K562 (cell line): ENCODE measurements at regions not wholly inside any gene's neighbourhood (a gene's known extent, or its start where the extent isn't known, plus 50 kb on each side); places are given as distances from the start of the nearest gene placed in this dataset.

Experiments used
- ATAC-seq: fragments of 200-7000 bp; cut with Tn5 transposase; 3 replicates; pipeline ENCODE4 v1.9.1; 2020; ENCODE audit warnings: moderate library complexity
- BruUV-seq: library from RNA; stranded (reverse); fragments of 400-500 nt; replicated peaks from 2 replicates; lab custom pipeline; 2021; lab: Mats Ljungman, UMichigan
- CTCF ChIA-PET: fragments of 300-600 bp; formaldehyde crosslinking; extraction: SDS; loops from one replicate; lab custom pipeline; 2021; ENCODE audit warnings: low intra/inter-chr PET ratio; lab: Yijun Ruan, JAX
- POLR2A ChIA-PET: fragments of 300-600, 350-650 bp; sonication (Branson Sonifier 250); formaldehyde crosslinking; extraction: SDS; loops from one replicate; lab custom pipeline; 2021; ENCODE audit warnings: antibody characterized with exemption, inconsistent platforms; lab: Yijun Ruan, JAX
- DNase-seq, 4 experiments: peaks; one replicate each; pipeline versions ENCODE4 v3.0.0 to v3.0.0-alpha.2; 2011 to 2018; ENCODE audit warnings: low spot score in 3 of 4, mixed read lengths in 3 of 4; ENCODE audit errors: extremely low read depth in 1 of 4
- FAIRE-seq: peaks from 2 replicates; lab custom pipeline; 2011; peaks lifted over from hg19 to GRCh38; lab: Jason Lieb, UNC
- H2AFZ ChIP-seq: 2 replicates; pipeline ENCODE4 v1.6.0; 2011; ENCODE audit warnings: low read depth, low read length, control low read depth, inconsistent platforms
- H3K27ac ChIP-seq: fragments of 200-600 bp; 3 replicates; pipeline ENCODE4 v1.8.0; 2011; ENCODE audit warnings: low read depth, mild to moderate bottlenecking, control low read depth, inconsistent platforms, low read length, moderate library complexity, mixed read lengths; ENCODE audit errors: extremely low read depth
- H3K27me3 ChIP-seq, 2 experiments: fragments of 300-600 bp in 1 of 2; 2 replicates in 1 of 2; 3 replicates in 1 of 2; pipeline versions ENCODE4 v1.6.0 to v1.8.0; 2011; ENCODE audit warnings: inconsistent platforms in 2 of 2, low read length in 2 of 2, mild to moderate bottlenecking in 1 of 2, mixed read lengths in 1 of 2, moderate library complexity in 1 of 2; ENCODE audit not compliant: control insufficient read depth in 2 of 2, insufficient read depth in 2 of 2
- H3K36me3 ChIP-seq: fragments of 300-600 bp; 3 replicates; pipeline ENCODE4 v1.8.0; 2011; ENCODE audit warnings: mild to moderate bottlenecking, low read length, inconsistent platforms; ENCODE audit not compliant: control insufficient read depth, insufficient read depth
- H3K4me1 ChIP-seq, 2 experiments: fragments of 200-600 bp in 1 of 2; replicated peaks in 1 of 2; 2 replicates in 1 of 2; 3 replicates in 1 of 2; pipeline versions ENCODE4 v1.5.1 to v1.8.0; 2011; ENCODE audit warnings: inconsistent platforms in 2 of 2, low read length in 2 of 2, mild to moderate bottlenecking in 1 of 2, mixed read lengths in 1 of 2, moderate library complexity in 1 of 2; ENCODE audit not compliant: control insufficient read depth in 2 of 2, insufficient read depth in 2 of 2
- H3K4me2 ChIP-seq: 2 replicates; pipeline ENCODE4 v1.6.1; 2011; ENCODE audit warnings: low read length, control low read depth, inconsistent platforms, mixed read lengths; ENCODE audit not compliant: insufficient read depth
- H3K4me3 ChIP-seq: fragments of 200-600 bp; sonication (generic), shearing (Covaris generic); 2 replicates; pipeline ENCODE4 v1.5.1; 2016; ENCODE audit warnings: control low read depth, inconsistent platforms
- H3K79me2 ChIP-seq: fragments of 200-600 bp; 3 replicates; pipeline ENCODE4 v1.8.0; 2011; ENCODE audit warnings: low read length, inconsistent platforms; ENCODE audit not compliant: control insufficient read depth, insufficient read depth
- H3K9ac ChIP-seq, 2 experiments: 2 replicates each; pipeline versions ENCODE4 v1.6.0 to v1.6.1; 2011; ENCODE audit warnings: low read depth in 2 of 2, low read length in 2 of 2, control low read depth in 1 of 2, inconsistent platforms in 1 of 2, mild to moderate bottlenecking in 1 of 2, mixed read lengths in 1 of 2; ENCODE audit not compliant: insufficient read depth in 1 of 2
- H3K9me1 ChIP-seq: one replicate; pipeline ENCODE4 v1.6.0; 2011; ENCODE audit warnings: inconsistent platforms, mild to moderate bottlenecking, low read length, moderate library complexity; ENCODE audit not compliant: control insufficient read depth, insufficient read depth
- H3K9me3 ChIP-seq: replicated peaks from 2 replicates; pipeline ENCODE4 v1.5.1; 2011; ENCODE audit warnings: low read depth, low read length, inconsistent platforms; ENCODE audit not compliant: control insufficient read depth, insufficient read depth
- H4K20me1 ChIP-seq: replicated peaks from 2 replicates; pipeline ENCODE4 v1.6.1; 2011; ENCODE audit warnings: low read length, inconsistent platforms, mixed read lengths; ENCODE audit not compliant: control insufficient read depth, insufficient read depth
- CEBPZ ChIP-seq: fragments of 150-350 bp; IDR thresholded peaks from 2 replicates; pipeline ENCODE4 v1.6.1; 2014; ENCODE audit warnings: low read depth, mild to moderate bottlenecking, low read length, borderline replicate concordance
- CREBBP ChIP-seq: IDR thresholded peaks from one replicate; pipeline ENCODE4 v1.6.1; 2012; ENCODE audit warnings: low read depth, mild to moderate bottlenecking, control low read depth, inconsistent platforms, low read length
- CREM ChIP-seq: IDR thresholded peaks from 2 replicates; pipeline ENCODE4 v1.6.1; 2014; ENCODE audit warnings: antibody characterized with exemption, low read depth
- FOXO4 ChIP-seq: fragments of 450-650 bp; formaldehyde crosslinking; IDR thresholded peaks from 2 replicates; pipeline ENCODE4 v1.4.0; 2020; ENCODE audit warnings: mild to moderate bottlenecking, moderate library complexity
- HINFP ChIP-seq: fragments of 450-650 bp; conservative IDR thresholded peaks from 2 replicates; pipeline ENCODE4 v1.6.1; 2016; ENCODE audit warnings: missing genetic modification characterization, low read depth, mild to moderate bottlenecking, control low read depth, missing compliant biosample characterization
- KAT8 ChIP-seq: fragments of 450-650 bp; IDR thresholded peaks from 2 replicates; pipeline ENCODE4 v1.6.1; 2016; ENCODE audit warnings: low read depth, mild to moderate bottlenecking
- RBM15 ChIP-seq: fragments of 200-400 bp; formaldehyde crosslinking; IDR thresholded peaks from 2 replicates; pipeline ENCODE4 v1.6.1; 2018; ENCODE audit warnings: mild to moderate bottlenecking, low read length, moderate library complexity; ENCODE audit not compliant: insufficient read depth
- RBM34 ChIP-seq: fragments of 200-400 bp; formaldehyde crosslinking; IDR thresholded peaks from 2 replicates; pipeline ENCODE4 v1.6.1; 2018; ENCODE audit warnings: low read length, borderline replicate concordance; ENCODE audit not compliant: insufficient read depth
- SIX5 ChIP-seq, 2 experiments: IDR thresholded peaks; 2 replicates each; pipeline ENCODE4 v1.6.1; 2011; ENCODE audit warnings: low read length in 2 of 2, borderline replicate concordance in 1 of 2, low read depth in 1 of 2, mild to moderate bottlenecking in 1 of 2, moderate library complexity in 1 of 2; ENCODE audit not compliant: insufficient read depth in 1 of 2
- TRIM28 ChIP-seq: fragments of 450-650 bp; IDR thresholded peaks from 2 replicates; pipeline ENCODE4 v1.6.1; 2017
- ZNF212 ChIP-seq: fragments of 450-650 bp; formaldehyde crosslinking; IDR thresholded peaks from 2 replicates; pipeline ENCODE4 v1.4.0; 2020; ENCODE audit warnings: mild to moderate bottlenecking
- ZNF518B ChIP-seq: fragments of 250-450 bp; sonication (Bioruptor Pico); IDR thresholded peaks from 2 replicates; pipeline ENCODE4 v1.5.0; 2021; ENCODE audit warnings: mild to moderate bottlenecking, moderate library complexity
- ZNF780A ChIP-seq: fragments of 250-450 bp; sonication (Bioruptor Pico); IDR thresholded peaks from 2 replicates; pipeline ENCODE4 v1.5.0; 2021; ENCODE audit warnings: mild to moderate bottlenecking
- ZSCAN32 ChIP-seq: fragments of 450-650 bp; formaldehyde crosslinking; IDR thresholded peaks from 2 replicates; pipeline ENCODE4 v1.4.0; 2020; ENCODE audit warnings: mild to moderate bottlenecking, moderate library complexity
- WGBS: fragments of 100-300 bp; shearing (Covaris generic); methylation state at CpG from one replicate; pipeline ENCODE4 v1.1.6; 2016; ENCODE audit warnings: low coverage, mixed read lengths; ENCODE audit not compliant: insufficient coverage; ENCODE audit errors: missing lambda C conversion rate; 5-methylcytosine and 5-hydroxymethylcytosine counted together
- in situ Hi-C: fragments of 300-500 bp; cut with MboI; formaldehyde crosslinking; loops from 4 replicates; pipeline ENCODE4 v1.15.0; 2018; ENCODE audit warnings: inconsistent platforms, mixed read lengths
- intact Hi-C: fragments of 100-400 bp; cut with micrococcal nuclease; formaldehyde crosslinking; loops from 2 replicates; pipeline ENCODE4 v1.14.2; 2022

- ChIA-PET POLR2A (no interaction called here), CTCF (no interaction called here)
- Histone ChIP-seq H4K20me1 (no peaks in the 10 kb centered on the region), H3K4me2 (no peak overlapping the region), H3K36me3 (no peaks in the 10 kb centered on the region), H3K9ac (no peak overlapping the region), H3K27me3 (no peaks in the 10 kb centered on the region), H3K4me3 (no peak overlapping the region), H3K9me1 (no peaks in the 10 kb centered on the region), H2AFZ (no peak overlapping the region), H3K79me2 (no peaks in the 10 kb centered on the region), H3K27ac (no peak overlapping the region), H3K9me3 (no peaks in the 10 kb centered on the region), H3K4me1 (no peaks in the 10 kb centered on the region)
- FAIRE-seq (no peak), ATAC-seq (no peak), DNase-seq (no peak)
- 0% methylated on average over 3 of the region's 3 CpGs for WGBS
- in situ Hi-C loops, result no loop called here
- intact Hi-C loops, result no loop called here
- BruUV-seq, result no TSS peak
- TF ChIP-seq RBM15, result no peak
- no peak for TF ChIP-seq RBM34
- TF ChIP-seq ZNF780A (CRISPR knock-in tag), result no peak
- TF ChIP-seq SIX5 (IDR thresholded peaks at IDR 0.05; ENCODE audit: borderline replicate concordance in 1 of 2, insufficient read depth in 1 of 2, low read depth in 1 of 2, low read length in 2 of 2), result no peak
- TF ChIP-seq CREM, result no peak
- TF ChIP-seq TRIM28, result no peak
- TF ChIP-seq CREBBP, result no peak
- TF ChIP-seq CEBPZ, result no peak
- TF ChIP-seq ZNF518B (CRISPR knock-in tag), result no peak
- no peak for TF ChIP-seq ZNF212 (CRISPR knock-in tag)
- no peak for TF ChIP-seq KAT8
- no peak for TF ChIP-seq HINFP (tag)
- no peak for TF ChIP-seq ZSCAN32 (CRISPR knock-in tag)
- TF ChIP-seq FOXO4 (CRISPR knock-in tag), result no peak
Measured at GRCh38 chr5:7244208-7244607, 151.7 kb upstream of the ADCY2 start.
